G401 (cell line): ENCODE measurements at regions not wholly inside any gene's neighbourhood (a gene's known extent, or its start where the extent isn't known, plus 50 kb on each side); places are given as distances from the start of the nearest gene placed in this dataset.
"Not testable (repeated sequence)": the region's sequence is repeated elsewhere in the genome, so short reads cannot be mapped to it uniquely, and the experiment has no call there.

Experiments used
- DNase-seq: peaks from one replicate; pipeline ENCODE4 v3.0.0-alpha.2; 2015; ENCODE audit warnings: low spot score
- in situ Hi-C: cut with HindIII; loops from 2 replicates; pipeline ENCODE4 v1.10.0; 2016; ENCODE audit warnings: low sequenced_read_pairs, mixed read lengths

DNA sequence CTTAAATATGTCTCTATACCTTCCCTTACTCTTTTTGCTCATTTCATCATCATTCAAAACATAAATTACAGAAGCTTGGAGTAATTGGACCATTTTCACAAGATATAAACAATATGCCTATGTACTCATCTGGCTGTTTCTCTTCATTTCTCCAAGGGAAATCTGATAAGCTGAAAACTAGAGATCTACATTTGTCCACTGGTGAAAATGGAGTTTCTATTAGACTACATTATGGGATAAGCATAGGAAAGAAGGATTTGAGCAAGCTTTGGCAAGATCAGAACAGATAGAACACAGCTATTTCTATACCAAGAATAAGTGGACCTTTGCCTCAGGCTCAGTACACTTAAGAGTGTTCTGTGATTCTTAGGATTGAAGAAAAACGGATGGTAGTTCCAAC is 404.4 kb downstream of the GASK1B start:
- no peak for DNase-seq
- in situ Hi-C loops: no loop called here

GRCh38 chr4:157763490-157763889 is 409.3 kb downstream of the GASK1B start:
- no peak for DNase-seq
- in situ Hi-C loops: no loop called here

GRCh38 chr4:157754410-157754809 is 418.4 kb downstream of the GASK1B start:
- in situ Hi-C loops: no loop called here
- DNase-seq: no peak

- DNase-seq: no peak
- in situ Hi-C loops: no loop called here
These were observed 421.2 kb downstream of the GASK1B start for GRCh38 chr4:157751631-157752030.

- in situ Hi-C loops: no loop called here
- DNase-seq: no peak
These were observed 431.2 kb downstream of the GASK1B start for GRCh38 chr4:157741642-157742041.

DNA sequence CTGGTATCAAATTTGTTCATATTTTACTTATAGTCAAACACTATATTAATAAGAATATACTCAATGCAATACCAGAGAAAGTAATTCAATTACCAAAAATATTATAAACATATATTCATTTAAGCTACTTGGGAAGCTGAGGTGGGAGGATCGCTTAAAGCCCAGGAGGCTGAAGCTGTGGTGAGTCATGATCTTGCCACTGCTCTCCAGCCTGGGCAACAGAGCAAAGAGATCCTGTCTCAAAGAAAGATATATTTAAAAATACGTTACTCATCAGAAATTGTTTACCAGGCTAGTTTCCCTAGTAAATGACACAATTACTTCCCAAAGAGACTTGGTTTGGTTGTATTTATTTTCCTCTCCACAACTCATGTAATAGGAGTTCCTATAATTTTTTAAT is 433.6 kb downstream of the GASK1B start:
- in situ Hi-C loops: no loop called here
- DNase-seq: no peak

GRCh38 chr4:157728215-157728614 is 444.6 kb downstream of the GASK1B start:
- no peak for DNase-seq
- in situ Hi-C loops: no loop called here

GRCh38 chr4:157727163-157727562 is 445.7 kb downstream of the GASK1B start:
- in situ Hi-C loops: no loop called here
- DNase-seq: no peak

DNA sequence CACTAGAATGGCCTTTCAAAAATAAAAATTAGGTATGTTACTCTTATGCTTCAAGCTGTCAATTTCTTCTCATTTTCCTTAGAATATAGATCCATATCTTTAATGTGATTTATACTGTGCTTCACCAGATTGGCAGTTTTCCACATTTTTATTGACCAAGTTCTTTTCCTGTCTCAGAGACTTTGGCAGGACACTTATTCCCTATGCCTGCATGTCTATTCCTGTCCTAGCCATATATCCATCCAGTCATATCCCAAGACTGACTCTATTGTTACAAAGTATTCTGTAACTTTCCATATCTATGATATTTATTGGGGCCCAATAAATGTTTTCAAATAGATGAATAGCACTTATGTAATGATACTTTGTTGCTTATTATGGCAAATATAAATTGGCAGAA is 450.7 kb downstream of the GASK1B start:
- no peak for DNase-seq
- in situ Hi-C loops: no loop called here

- peak; percentile 97 for DNase-seq
These were observed 459.5 kb downstream of the GASK1B start for GRCh38 chr4:157713342-157713741.

DNA sequence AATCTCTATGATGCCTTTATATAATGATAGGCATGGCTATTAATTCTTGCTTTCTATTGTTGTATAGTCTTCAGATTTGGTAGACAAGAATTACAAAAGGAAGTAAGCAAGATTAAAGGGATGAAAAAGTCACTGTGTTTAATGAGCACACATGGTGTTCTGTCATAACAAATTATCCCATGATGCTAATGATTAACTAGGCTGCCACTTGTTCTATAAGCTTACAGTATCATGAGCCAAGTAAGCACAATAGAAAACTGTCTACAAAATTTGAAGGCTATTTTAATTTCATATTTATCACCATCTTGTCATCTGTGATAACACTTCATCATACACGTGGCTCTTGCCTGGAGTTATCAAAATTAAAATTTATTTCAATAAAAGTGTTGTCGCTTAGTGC is 466.7 kb downstream of the GASK1B start:
- in situ Hi-C loops: no loop called here

More at GRCh38 chr4:157713342-157713741, 459.5 kb downstream of the GASK1B start:
- in situ Hi-C loops: no loop called here

GRCh38 chr4:157702831-157703230 is 470.0 kb downstream of the GASK1B start:
- no peak for DNase-seq
- in situ Hi-C loops: no loop called here

More for the DNA sequence above, 466.7 kb downstream of the GASK1B start:
- peak; percentile 11 for DNase-seq

DNA sequence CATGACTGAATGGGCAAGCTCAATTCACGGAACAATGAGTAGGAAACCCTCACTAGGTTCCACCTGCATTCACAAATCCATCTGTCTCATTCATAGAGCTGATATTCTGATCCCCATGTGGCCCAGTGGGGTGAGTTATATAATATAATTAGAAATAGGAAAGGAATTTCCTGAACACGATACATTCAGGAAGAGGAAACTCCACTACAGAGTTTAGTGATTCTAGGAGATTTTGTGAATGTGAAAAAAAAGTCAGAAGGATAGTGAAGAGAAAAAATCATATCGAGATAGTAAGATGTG is 471.2 kb downstream of the GASK1B start:
- in situ Hi-C loops: no loop called here
- DNase-seq: no peak

- in situ Hi-C loops: no loop called here
These were observed 471.7 kb downstream of the GASK1B start for GRCh38 chr4:157700898-157701694.

GRCh38 chr4:157689476-157689875 is 468.9 kb downstream of the GRIA2 start:
- in situ Hi-C loops: no loop called here
- DNase-seq: no peak

More at GRCh38 chr4:157700898-157701694, 471.7 kb downstream of the GASK1B start:
- peak; percentile 26 for DNase-seq

DNA sequence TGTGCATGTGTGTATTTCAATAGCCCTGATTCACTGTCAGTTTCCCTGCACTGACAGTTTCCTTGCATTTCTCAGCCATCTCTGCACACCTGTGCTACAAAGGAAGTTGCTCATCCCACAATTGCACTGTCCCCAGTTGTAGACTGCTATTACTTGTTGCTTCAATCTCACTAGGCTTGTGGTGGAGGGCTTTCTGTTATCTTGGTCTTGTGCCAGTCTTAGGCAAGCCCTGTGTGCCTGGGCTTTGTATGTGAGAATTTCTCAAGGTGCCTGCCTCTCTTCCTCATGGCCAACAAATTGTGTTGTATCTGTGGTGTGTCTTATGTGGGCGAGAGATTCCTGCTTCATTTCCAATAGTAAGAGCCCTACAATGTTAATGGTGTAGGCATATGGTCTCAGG is 467.4 kb downstream of the GRIA2 start:
- in situ Hi-C loops: no loop called here
- DNase-seq: no peak

DNA sequence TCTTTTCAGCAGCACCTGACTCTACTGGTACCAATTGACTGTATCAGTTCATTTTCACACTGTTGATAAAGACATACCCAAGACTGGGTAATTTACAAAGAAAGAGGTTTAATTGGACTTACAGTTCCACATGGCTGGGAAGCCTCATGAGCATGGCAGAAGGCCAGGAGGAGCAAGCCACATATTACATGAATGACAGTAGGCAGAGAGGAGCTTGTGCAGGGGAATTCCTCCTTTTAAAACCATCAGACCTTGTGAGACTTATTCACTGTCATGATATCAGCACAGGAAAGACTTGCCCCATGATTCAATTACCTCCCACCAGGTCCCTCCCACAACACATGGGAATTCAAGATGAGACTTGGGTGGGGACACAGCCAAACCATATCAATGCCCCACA is 458.8 kb downstream of the GRIA2 start:
- in situ Hi-C loops: not testable (repeated sequence)

GRCh38 chr4:157678478-157678877 is 457.9 kb downstream of the GRIA2 start:
- in situ Hi-C loops: no loop called here
- DNase-seq: no peak

More for the DNA sequence above, 458.8 kb downstream of the GRIA2 start:
- not testable (repeated sequence) for DNase-seq

DNA sequence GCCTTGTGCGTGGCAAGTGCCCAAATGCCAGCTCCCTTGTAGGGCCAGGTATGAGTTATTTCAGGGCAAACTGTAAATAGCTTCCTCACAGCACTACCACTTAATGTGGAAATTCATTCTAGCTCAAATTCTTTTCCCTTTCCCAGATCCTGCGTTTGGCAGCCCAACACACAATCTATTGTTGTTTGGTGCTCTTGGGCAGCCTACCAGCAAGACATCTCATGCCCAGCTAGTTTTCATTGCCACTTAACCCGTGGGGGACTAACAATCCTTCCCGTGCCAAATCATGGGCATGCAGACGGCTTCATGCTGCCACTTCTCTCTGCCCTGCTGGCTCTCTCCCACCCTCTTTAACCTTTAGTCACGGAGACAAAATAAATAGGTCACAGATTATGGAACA is 454.2 kb downstream of the GRIA2 start:
- DNase-seq: peak; percentile 67
- in situ Hi-C loops: no loop called here

GRCh38 chr4:157667836-157668235 is 447.3 kb downstream of the GRIA2 start:
- in situ Hi-C loops: no loop called here
- DNase-seq: no peak

DNA sequence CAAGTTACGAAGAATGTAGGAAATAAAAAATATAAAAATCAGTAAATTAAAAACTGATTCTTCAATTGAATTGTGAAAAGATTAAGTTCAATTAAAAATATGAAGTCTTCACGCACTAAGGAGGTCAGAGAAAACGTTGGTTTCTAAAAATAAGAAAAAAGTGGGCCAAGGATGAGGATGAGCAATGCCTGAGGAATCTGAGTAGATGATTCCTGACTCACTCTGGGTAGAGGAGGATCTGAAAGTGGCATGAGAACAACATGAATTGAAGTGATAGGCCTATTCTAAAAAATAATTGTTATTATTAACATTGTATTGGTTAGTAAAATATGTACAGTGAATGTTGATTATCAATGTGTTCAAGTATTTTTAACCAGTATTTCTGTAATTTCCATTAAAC is 444.2 kb downstream of the GRIA2 start:
- in situ Hi-C loops: no loop called here
- DNase-seq: no peak
